AG08395 (cell line): ENCODE measurements at regions not wholly inside any gene's neighbourhood (a gene's known extent, or its start where the extent isn't known, plus 50 kb on each side); places are given as distances from the start of the nearest gene placed in this dataset.
"Not testable (repeated sequence)": the region's sequence is repeated elsewhere in the genome, so short reads cannot be mapped to it uniquely, and the experiment has no call there.

ENCODE experiments used
- DNase-seq: peaks from one replicate; pipeline ENCODE4 v3.0.0; 2012; ENCODE audit warnings: mixed read lengths, low spot score

- no peak for DNase-seq
Observed at GRCh38 chr3:40753291-40753770, 228.6 kb downstream of the ZNF621 start.

DNA sequence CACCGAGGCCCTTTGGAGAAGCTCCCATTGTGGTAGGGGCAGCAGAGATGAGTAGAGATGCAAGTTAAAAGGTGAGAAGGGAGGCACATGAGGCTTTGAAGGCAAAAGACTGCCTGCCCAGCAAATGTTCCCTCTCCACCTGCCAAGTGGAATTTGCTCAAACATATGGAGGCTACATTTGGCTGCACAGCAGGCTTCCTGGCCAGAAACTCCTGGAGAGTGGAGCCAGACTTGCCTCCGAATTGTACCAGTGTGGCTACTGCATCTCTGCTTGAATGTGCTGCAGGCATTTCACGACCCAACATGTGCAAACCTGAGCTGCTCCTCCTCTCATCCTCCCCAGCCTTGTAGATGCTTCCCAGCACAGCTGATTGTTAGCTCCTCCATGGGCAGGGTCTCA, 229.2 kb downstream of the ZNF621 start:
- no peak for DNase-seq

DNA sequence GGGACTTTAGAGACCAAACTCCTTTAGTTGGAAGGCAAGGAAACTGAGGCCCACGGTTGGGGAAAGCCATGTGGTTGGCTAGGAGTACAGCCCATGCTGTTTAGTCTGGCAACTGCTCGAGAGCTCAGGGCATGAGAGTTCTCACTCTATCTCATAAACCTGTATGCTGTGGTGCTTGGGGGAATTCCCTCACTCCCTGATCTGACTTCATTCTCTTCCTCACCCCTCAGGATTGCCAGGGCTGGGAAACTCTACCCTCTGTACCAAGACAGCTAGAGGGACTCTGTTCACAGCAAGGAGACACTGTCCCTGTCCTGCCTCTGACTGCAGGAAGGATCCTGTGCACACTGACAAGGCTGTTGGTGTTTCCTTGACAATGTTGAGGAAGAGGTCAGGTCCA, 230.2 kb downstream of the ZNF621 start:
- no peak for DNase-seq

GRCh38 chr3:40756500-40756899, 231.7 kb downstream of the ZNF621 start:
- no peak for DNase-seq

DNA sequence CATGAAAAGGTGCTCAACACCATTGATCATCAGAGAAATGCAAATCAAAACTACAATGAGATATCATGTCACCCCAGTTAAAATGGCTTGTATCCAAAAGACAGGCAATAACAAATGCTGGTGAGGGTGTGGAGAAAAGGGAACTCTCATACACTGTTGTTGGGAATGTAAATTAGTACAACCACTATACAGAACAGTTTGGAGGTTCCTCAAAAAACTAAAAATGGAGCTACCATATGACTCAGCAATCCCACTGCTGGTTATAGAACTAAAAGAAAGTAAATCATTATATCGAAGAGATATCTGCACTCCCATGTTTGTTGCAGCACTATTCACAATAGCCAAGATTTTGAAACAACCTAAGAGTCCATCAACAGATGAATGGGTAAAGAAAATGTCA, 238.0 kb downstream of the ZNF621 start:
- not testable (repeated sequence) for DNase-seq

DNA sequence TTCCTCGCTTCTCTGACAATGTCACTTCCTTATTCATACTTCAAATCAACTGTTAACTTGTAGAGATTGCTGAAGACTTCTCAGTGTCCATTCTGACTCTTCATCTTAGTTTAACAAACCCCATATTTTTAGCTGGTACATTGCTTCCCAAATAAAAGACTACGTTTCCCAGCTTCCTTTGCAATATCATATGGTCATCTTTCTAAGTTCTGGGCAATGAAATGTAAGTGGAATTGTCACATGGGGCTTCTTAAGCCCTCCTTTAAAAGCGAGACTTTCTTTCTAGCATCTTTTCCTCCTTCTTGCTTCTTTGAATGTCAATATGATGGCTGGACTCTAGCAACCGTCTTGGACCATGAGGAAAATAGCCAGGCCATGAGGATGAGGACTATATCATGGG, 239.0 kb downstream of the ZNF621 start:
- DNase-seq: no peak

- DNase-seq: no peak
Observed at GRCh38 chr3:40764747-40765146, 240.0 kb downstream of the ZNF621 start.

DNA sequence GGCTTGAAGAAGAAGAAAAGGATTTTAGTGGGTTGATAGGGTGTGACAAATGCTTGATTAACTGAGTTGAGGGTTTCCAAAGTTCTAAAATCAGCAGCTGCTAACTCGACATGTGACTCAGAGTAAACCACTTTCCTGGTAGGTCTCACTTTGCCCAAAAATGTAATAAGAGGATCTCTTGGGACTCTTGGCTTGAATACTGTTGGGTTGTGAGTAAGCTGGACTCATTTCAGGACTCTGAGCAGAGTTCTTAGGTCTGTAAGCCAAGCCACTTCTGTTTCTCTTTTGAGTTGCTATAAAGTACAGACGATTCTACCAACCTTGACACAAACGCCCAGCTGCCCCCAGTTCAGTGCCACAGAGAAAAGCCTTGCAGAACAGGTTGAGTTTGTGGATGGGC, 241.1 kb downstream of the ZNF621 start:
- no peak for DNase-seq

DNA sequence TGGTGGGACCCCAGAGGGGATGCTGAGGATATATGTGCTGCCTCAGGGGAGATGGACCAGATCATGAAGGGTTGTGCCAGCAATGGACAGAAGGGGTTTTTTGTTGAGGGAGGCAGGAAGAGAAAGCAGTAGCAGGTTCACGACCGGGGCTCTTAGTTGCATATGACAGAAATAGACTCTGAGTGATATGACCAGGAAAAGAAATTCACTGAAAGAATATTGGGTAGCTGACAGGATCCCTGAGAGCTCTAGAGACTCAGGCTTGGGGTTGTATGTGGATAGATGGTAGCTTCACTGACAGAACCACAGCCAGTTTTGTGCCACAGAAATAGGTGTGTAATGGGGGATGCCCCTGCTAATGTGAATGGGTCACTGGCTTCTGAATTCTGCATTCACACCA, 241.6 kb downstream of the ZNF621 start:
- no peak for DNase-seq

DNA sequence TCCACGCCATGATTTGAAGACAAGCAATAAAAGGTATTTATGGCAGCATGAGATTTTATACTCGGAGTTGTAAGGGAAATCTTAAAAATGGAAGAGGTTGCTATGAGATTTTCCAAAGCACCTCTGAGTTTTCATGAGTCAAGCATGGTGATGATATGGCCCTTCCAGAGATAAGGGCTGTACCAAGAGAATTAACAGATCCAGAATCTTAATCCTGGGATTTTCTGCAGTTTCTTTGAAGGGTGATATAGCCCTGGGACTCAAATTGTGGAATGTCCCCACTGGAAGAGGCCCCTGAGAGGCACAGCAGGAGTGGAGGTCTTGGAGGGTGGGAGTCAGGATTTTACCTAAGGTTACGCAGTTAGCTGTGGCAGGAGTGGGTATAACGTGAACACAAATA, 243.3 kb downstream of the ZNF621 start:
- DNase-seq: no peak

GRCh38 chr3:40768536-40768935, 243.8 kb downstream of the ZNF621 start:
- DNase-seq: no peak

GRCh38 chr3:40770061-40770460, 245.3 kb downstream of the ZNF621 start:
- DNase-seq: no peak

GRCh38 chr3:40771112-40771511, 246.4 kb downstream of the ZNF621 start:
- DNase-seq: no peak

DNA sequence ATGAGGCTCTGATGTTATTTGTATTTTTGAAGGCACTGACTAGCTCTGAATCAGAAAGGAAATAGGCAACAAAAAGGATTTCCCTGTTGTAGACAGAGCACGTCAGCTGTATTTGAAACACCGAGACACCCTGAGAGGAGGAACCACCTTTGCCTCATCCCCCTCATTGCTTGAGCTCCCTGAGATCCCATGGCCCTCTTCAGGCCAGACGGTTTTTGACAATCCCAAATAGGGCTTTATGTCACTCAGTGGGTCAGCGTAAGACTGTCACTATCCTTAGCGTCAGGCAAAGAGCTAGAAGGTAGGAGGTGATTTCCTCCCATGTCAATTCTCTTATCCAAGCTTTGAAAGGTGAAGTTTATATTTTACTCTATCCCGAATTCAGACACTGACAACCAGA, 254.3 kb downstream of the ZNF621 start:
- DNase-seq: no peak

DNA sequence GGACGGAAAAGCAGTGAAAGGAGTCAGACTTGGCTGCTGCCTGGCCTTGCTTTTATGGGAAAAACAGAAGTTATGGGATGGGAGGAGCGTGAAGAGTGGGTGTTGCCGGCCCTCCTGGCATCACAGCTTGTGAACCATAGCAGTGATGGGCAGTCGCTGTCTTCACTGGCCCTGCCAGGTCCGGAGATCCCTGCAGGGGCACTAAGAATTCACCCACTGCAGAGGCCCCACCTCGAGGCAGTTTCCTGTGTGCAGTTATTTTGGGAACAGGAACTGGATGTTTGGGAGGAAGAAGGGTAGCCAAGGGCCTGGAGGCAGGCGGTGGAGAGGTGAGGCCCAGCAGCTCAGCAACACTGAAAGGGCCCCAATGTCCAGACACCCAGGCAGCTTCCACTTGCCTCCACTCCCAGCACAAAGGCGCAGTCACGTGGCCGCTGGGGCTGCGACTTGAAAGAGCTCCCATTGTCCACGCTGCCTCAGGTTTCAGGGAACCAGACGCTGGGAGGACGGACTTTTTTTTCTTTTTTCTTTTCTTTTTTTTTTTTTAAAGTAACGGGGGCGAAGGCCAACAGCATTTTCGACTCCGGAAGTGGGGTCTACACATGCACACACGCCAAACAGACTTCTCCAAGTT, 255.6 kb downstream of the ZNF621 start:
- peak; percentile 7 for DNase-seq

DNA sequence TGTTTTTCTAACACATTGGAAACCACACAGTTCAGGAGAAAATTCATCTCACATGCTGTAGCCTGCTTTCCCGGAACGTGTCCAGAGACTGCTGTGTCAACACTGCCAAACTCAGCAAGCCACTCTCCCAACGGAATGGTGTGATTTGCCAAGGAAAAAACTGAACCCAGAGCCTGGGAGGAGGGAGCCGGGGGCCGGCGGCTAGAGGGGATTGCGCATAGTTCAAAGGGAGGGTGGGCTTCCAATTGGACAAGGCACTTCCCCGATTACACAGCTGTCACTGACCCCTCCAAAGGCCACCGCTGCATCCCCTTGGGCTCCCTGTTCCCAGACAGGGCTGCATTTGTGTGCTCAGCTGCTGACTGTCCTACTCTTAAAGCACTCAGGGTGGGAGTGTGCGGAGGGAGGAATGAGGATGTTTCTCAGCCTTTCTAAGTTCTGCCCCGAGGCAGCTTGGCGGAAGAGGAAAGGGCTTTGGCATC, 256.2 kb downstream of the ZNF621 start:
- no peak for DNase-seq

DNA sequence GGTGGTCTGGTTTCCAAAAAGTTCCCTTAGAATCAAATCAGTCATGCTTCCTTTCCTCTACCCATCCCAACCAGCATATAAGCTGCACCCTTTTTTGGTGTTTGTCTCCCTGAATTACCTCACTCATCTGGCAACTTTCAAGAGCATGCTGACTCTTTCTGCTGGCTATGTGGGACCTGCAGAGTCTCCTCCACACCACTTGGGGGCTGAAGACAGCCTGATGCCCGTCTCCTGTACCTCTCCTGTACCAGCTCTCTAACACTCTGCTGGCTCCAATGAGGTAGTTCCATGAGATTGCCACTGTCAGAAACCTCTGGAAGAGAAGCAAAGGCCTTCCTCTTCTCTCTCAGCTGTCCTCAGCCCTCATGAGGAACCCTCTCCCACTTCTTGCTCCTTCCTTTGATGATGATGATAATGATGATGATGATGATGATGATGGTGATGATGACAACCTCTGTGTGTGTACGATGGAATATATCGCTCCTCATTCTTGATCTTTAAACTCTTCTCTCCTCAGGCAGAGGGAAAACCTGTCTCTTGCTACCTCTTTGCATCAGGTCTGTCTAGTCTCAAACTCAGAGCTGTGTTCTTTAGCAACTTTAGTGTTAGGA, 257.5 kb downstream of the ZNF621 start:
- DNase-seq: no peak

GRCh38 chr3:40790746-40791145, 266.0 kb downstream of the ZNF621 start:
- DNase-seq: no peak

GRCh38 chr3:40793730-40794129, 269.0 kb downstream of the ZNF621 start:
- no peak for DNase-seq

- DNase-seq: peak; percentile 41
Observed at GRCh38 chr3:40800343-40800742, 275.6 kb downstream of the ZNF621 start.

GRCh38 chr3:40801284-40801741, 276.6 kb downstream of the ZNF621 start:
- DNase-seq: no peak

DNA sequence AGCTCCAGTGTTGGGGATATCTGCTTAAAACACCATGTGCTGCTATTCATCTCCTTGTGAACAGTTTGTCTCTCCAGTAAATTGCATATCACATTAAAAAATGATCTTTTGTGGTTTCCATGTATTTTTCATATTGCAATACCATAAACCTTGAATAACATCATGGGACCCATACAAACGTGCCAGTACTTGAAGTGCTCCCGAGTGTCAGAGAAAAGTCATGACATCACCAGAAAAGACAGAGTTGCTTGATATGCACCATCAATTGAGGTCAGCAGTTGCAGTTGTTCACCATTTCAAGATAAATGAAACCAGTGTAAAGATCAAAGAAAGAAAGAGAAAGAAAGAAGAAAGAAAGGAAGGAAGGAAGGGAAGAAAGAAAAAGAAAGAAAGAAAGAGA, 278.6 kb downstream of the ZNF621 start:
- DNase-seq: no peak

DNA sequence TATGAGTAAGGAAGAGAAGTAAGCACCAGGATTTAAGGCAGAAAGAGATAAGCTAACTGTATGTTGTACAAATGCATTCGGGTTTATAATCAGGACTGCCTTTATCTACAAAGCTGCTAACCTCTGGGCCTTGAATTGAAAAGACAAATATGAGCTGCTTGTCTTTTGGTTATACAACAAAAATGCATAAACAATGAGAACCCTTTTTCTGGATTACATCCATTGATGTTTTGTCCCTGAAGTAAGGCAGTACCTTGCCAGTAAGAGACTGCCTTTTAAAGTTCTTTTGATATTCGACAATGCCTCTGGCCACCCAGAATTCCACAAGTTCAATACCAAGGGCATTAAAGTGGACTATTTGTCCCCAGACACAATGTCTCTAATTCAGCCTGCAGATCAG, 280.7 kb downstream of the ZNF621 start:
- DNase-seq: no peak

DNA sequence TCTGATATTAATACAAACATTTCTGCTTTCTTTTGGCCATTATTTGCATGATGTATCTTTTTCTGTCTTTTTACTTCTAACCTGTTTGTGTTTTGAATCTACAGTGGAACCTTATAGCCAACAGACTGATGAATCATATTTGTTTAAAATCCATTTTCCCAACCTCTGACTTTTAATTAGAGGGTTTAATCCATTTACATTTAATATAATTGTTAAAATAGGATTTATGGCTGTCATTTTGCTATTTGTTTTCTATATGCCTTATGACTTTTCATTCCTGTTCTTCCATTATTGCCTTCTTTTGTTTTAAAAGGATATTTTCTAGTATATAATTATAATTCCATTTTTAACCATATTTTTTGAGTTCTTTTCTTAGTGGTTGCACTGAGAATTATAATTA, 286.1 kb downstream of the ZNF621 start:
- DNase-seq: no peak
